ENCODE measurements at regions not wholly inside any gene's neighbourhood (a gene's known extent, or its start where the extent isn't known, plus 50 kb on each side); places are given as distances from the start of the nearest gene placed in this dataset.

DNA sequence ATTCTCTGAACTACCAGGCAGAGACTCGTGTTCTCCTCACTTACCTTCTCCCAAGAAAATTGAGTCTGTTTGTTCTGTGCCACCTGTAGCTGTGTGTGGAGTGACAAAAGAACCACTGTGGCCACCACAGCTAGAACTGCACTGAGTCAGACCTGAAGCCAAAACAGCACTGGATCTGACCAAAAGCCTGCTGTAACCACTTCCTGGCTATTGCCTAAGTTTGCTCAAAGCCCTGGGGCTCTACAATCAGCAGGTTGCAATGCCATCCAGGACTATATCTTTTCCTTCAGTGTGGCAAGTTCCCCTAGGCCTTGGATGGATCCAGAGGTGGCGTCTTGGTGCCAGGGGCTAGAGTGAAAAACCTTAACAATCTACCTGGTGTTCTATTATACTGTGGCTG lies 449.1 kb downstream of the FAM133A start:
- Histone ChIP-seq H3K27ac (ENCODE audit: low read depth, low read length) (no peak overlapping the region), H3K36me3 (ENCODE audit: insufficient read depth, low read length) (no peaks in the 10 kb centered on the region)
- TF ChIP-seq CTCF (IDR thresholded peaks at IDR 0.05; ENCODE audit: extremely low read depth, low read depth, low read length): no peak

GRCh38 chrX:94162971-94163370 lies 489.0 kb downstream of the FAM133A start:
- H3K79me2 ChIP-seq (ENCODE audit: insufficient read depth, low read length): no peaks in the 10 kb centered on the region
- no peaks in the 10 kb centered on the region for H3K27me3 ChIP-seq (ENCODE audit: insufficient read depth, low read length)
- H2AFZ ChIP-seq (ENCODE audit: low read length): no peak overlapping the region
- TF ChIP-seq CTCF (IDR thresholded peaks at IDR 0.05; ENCODE audit: extremely low read depth, low read depth, low read length): no peak
- no peak for DNase-seq (ENCODE audit: insufficient read length, low spot score, missing footprints)
- H3K9me3 ChIP-seq (ENCODE audit: low read depth, low read length): no peaks in the 10 kb centered on the region
- H4K20me1 ChIP-seq (ENCODE audit: insufficient read depth, low read length): no peaks in the 10 kb centered on the region
- no peaks in the 10 kb centered on the region for H3K4me1 ChIP-seq (ENCODE audit: insufficient read depth, low read length)
- H3K4me2 ChIP-seq (ENCODE audit: insufficient read depth, low read length): no peak overlapping the region
- H3K36me3 ChIP-seq (ENCODE audit: insufficient read depth, low read length): no peaks in the 10 kb centered on the region
- no peak overlapping the region for H3K27ac ChIP-seq (ENCODE audit: low read depth, low read length)
- H3K4me3 ChIP-seq (ENCODE audit: insufficient read depth, low read length): no peak overlapping the region

More for the DNA sequence above, 449.1 kb downstream of the FAM133A start:
- H3K4me2 ChIP-seq (ENCODE audit: insufficient read depth, low read length): no peak overlapping the region
- H3K4me3 ChIP-seq (ENCODE audit: insufficient read depth, low read length): no peak overlapping the region
- H3K4me1 ChIP-seq (ENCODE audit: insufficient read depth, low read length): no peaks in the 10 kb centered on the region
- no peaks in the 10 kb centered on the region for H3K79me2 ChIP-seq (ENCODE audit: insufficient read depth, low read length)
- H2AFZ ChIP-seq (ENCODE audit: low read length): no peak overlapping the region
- no peaks in the 10 kb centered on the region for H3K27me3 ChIP-seq (ENCODE audit: insufficient read depth, low read length)
- no peak for DNase-seq (ENCODE audit: insufficient read length, low spot score, missing footprints)
- H4K20me1 ChIP-seq (ENCODE audit: insufficient read depth, low read length): no peaks in the 10 kb centered on the region
- peaks cover 2% of the 10 kb centered on the region for H3K9me3 ChIP-seq (ENCODE audit: low read depth, low read length)

GRCh38 chrX:94178145-94178788 lies 504.3 kb downstream of the FAM133A start:
- no peak for DNase-seq (ENCODE audit: insufficient read length, low spot score, missing footprints)
- no peak for TF ChIP-seq CTCF (IDR thresholded peaks at IDR 0.05; ENCODE audit: extremely low read depth, low read depth, low read length)
- Histone ChIP-seq H3K27ac (ENCODE audit: low read depth, low read length) (no peak overlapping the region), H2AFZ (ENCODE audit: low read length) (no peak overlapping the region), H3K4me2 (ENCODE audit: insufficient read depth, low read length) (no peak overlapping the region), H4K20me1 (ENCODE audit: insufficient read depth, low read length) (no peaks in the 10 kb centered on the region), H3K27me3 (ENCODE audit: insufficient read depth, low read length) (no peaks in the 10 kb centered on the region), H3K36me3 (ENCODE audit: insufficient read depth, low read length) (no peaks in the 10 kb centered on the region), H3K4me1 (ENCODE audit: insufficient read depth, low read length) (no peaks in the 10 kb centered on the region), H3K9me3 (ENCODE audit: low read depth, low read length) (peaks cover 5% of the 10 kb centered on the region), H3K79me2 (ENCODE audit: insufficient read depth, low read length) (no peaks in the 10 kb centered on the region), H3K4me3 (ENCODE audit: insufficient read depth, low read length) (no peak overlapping the region)

DNA sequence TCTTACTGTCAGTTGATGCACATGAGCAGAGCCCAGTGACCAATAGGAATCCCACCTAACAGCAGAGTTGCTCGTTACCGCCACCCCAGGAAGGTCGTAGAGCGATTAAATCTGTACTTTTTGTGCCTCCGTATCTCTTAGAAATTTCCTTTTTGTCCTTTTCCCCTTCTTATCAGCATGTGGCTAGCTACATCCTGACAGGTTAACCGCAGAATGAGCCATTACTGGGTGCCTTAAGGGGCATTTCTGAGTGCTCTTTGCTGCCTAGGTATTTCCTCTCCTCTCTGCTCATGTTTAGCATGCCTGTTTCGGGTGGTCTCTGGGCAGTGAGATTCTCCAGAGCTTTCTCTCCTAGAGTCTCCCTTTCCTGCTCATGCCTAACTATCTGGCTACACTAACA lies 530.5 kb downstream of the FAM133A start:
- Histone ChIP-seq H4K20me1 (ENCODE audit: insufficient read depth, low read length) (no peaks in the 10 kb centered on the region), H3K4me1 (ENCODE audit: insufficient read depth, low read length) (no peaks in the 10 kb centered on the region), H2AFZ (ENCODE audit: low read length) (no peak overlapping the region), H3K4me3 (ENCODE audit: insufficient read depth, low read length) (no peak overlapping the region), H3K9me3 (ENCODE audit: low read depth, low read length) (no peaks in the 10 kb centered on the region), H3K79me2 (ENCODE audit: insufficient read depth, low read length) (no peaks in the 10 kb centered on the region), H3K27me3 (ENCODE audit: insufficient read depth, low read length) (no peaks in the 10 kb centered on the region), H3K27ac (ENCODE audit: low read depth, low read length) (no peak overlapping the region), H3K36me3 (ENCODE audit: insufficient read depth, low read length) (no peaks in the 10 kb centered on the region), H3K4me2 (ENCODE audit: insufficient read depth, low read length) (no peak overlapping the region)
- no peak for DNase-seq (ENCODE audit: insufficient read length, low spot score, missing footprints)
- no peak for TF ChIP-seq CTCF (IDR thresholded peaks at IDR 0.05; ENCODE audit: extremely low read depth, low read depth, low read length)

Measured in osteoblast (primary cell).